Fibroblast of lung (primary cell): ENCODE measurements at regions not wholly inside any gene's neighbourhood (a gene's known extent, or its start where the extent isn't known, plus 50 kb on each side); places are given as distances from the start of the nearest gene placed in this dataset.

Source experiments
- CTCF ChIP-seq, 2 donors: IDR thresholded peaks in 1 of 2; conservative IDR thresholded peaks in 1 of 2; 1 replicate in 1 of 2; 2 replicates in 1 of 2; pipeline ENCODE4 v1.5.1; 2011 to 2012; ENCODE audit warnings: low read length in 2 of 2, control low read depth in 1 of 2, inconsistent platforms in 1 of 2, low read depth in 1 of 2, mild to moderate bottlenecking in 1 of 2
- EZH2 ChIP-seq: IDR thresholded peaks from 2 replicates; pipeline ENCODE4 v1.5.1; 2012; ENCODE audit warnings: low read length, control low read depth, mild to moderate bottlenecking; ENCODE audit errors: missing control alignments

DNA sequence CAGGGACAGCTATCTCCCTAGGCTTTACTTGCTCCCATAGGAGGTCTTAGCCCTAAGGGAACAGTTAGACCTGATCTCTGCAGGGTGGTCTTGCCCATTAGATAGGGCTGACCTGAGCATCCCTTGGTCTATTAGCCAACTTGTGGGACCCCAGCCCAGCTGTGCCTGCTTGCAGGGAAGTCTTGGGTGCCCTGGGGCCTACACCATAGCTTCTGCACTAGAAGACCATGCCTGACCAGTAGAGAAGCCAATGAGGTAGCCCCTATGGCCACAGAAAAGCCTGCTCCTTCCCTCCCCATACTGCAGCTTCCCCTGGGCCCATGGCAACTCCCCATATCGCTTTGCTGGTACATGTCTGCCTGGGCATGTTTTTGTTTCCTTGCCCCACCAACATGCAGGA lies 1049.1 kb downstream of the TRHDE start:
- no peak for TF ChIP-seq CTCF (conservative IDR thresholded peaks at IDR 0.05 in 1 of 2, IDR thresholded peaks at IDR 0.05 in 1 of 2; ENCODE audit: low read depth in 1 of 2, low read length in 2 of 2)
- no peak for TF ChIP-seq EZH2
